HEK293T (cell line): ENCODE measurements at regions not wholly inside any gene's neighbourhood (a gene's known extent, or its start where the extent isn't known, plus 50 kb on each side); places are given as distances from the start of the nearest gene placed in this dataset.

Source experiments
- ELF4 ChIP-seq: fragments of 450-650 bp; IDR thresholded peaks from 2 replicates; pipeline ENCODE4 v1.6.1; 2017; ENCODE audit warnings: antibody characterized with exemption
- FOXA1 ChIP-seq: fragments of 450-650 bp; IDR thresholded peaks from 2 replicates; pipeline ENCODE4 v1.6.1; 2016; ENCODE audit warnings: mild to moderate bottlenecking
- FOXK2 ChIP-seq: fragments of 450-650 bp; IDR thresholded peaks from 2 replicates; pipeline ENCODE4 v1.6.1; 2016; ENCODE audit warnings: mild to moderate bottlenecking
- L3MBTL2 ChIP-seq: fragments of 450-650 bp; conservative IDR thresholded peaks from 2 replicates; pipeline ENCODE4 v1.6.1; 2016; ENCODE audit warnings: mild to moderate bottlenecking
- SP1 ChIP-seq: fragments of 450-650 bp; IDR thresholded peaks from 2 replicates; pipeline ENCODE4 v1.6.1; 2017
- ZNF384 ChIP-seq: fragments of 450-650 bp; IDR thresholded peaks from 2 replicates; pipeline ENCODE4 v1.6.1; 2016

- TF ChIP-seq L3MBTL2 (no peak), FOXK2 (no peak), FOXA1 (no peak), SP1 (no peak), ZNF384 (no peak), ELF4 (no peak)
Observed at GRCh38 chr11:133657054-133657453, 124.8 kb upstream of the OPCML start.
